ENCODE measurements at regions not wholly inside any gene's neighbourhood (a gene's known extent, or its start where the extent isn't known, plus 50 kb on each side); places are given as distances from the start of the nearest gene placed in this dataset.

GRCh38 chr12:105510526-105510925, 180.0 kb downstream of the C12orf75 start:
- no peak for TF ChIP-seq CTCF (conservative IDR thresholded peaks at IDR 0.05 in 1 of 2, IDR thresholded peaks at IDR 0.05 in 1 of 2; ENCODE audit: low read depth in 1 of 2, low read length in 2 of 2)
- no peak for TF ChIP-seq EZH2 (IDR thresholded peaks at IDR 0.05; ENCODE audit: low read length, missing control alignments)

Measured in fibroblast of lung (primary cell).